Naive thymus-derived CD8-positive, alpha-beta T cell (primary cell): ENCODE measurements at regions not wholly inside any gene's neighbourhood (a gene's known extent, or its start where the extent isn't known, plus 50 kb on each side); places are given as distances from the start of the nearest gene placed in this dataset.

Source experiments
- ATAC-seq, 2 donors: fragments of 150-1000 bp; cut with Tn5 transposase in 1 of 2; sonication (Bioruptor Pico), chemical (Tn5 transposase) in 1 of 2; 1 replicate in 1 of 2; 2 replicates in 1 of 2; pipeline ENCODE4 v1.10.0; 2021; ENCODE audit warnings: mild to moderate bottlenecking in 2 of 2, moderate library complexity in 2 of 2
- POLR2A ChIA-PET: fragments of 350-600 bp; sonication (Branson Sonifier 250); formaldehyde crosslinking; loops from one replicate; lab custom pipeline; 2021; ENCODE audit warnings: antibody characterized with exemption; lab: Charles Lee
- DNase-seq, 10 donors: peaks; one replicate each; pipeline versions ENCODE4 v3.0.0 to v3.0.0-alpha.2; 2020 to 2022
- H3K27ac Mint-ChIP-seq, 10 donors: one replicate each; pipeline ENCODE4 v1.8.0; 2020 to 2022; ENCODE audit warnings: mild to moderate bottlenecking in 10 of 10, mixed read lengths in 10 of 10, moderate library complexity in 4 of 10, inconsistent platforms in 1 of 10
- H3K27me3 Mint-ChIP-seq, 5 donors: one replicate each; pipeline ENCODE4 v1.8.0; 2021 to 2022; ENCODE audit warnings: mixed read lengths in 5 of 5
- H3K36me3 Mint-ChIP-seq, 3 donors: one replicate each; pipeline ENCODE4 v1.8.0; 2020 to 2022; ENCODE audit warnings: mixed read lengths in 3 of 3, mild to moderate bottlenecking in 2 of 3, inconsistent platforms in 1 of 3
- H3K4me1 Mint-ChIP-seq, 4 donors: one replicate each; pipeline ENCODE4 v1.8.0; 2021 to 2022; ENCODE audit warnings: mixed read lengths in 4 of 4
- H3K4me3 Mint-ChIP-seq, 10 donors: one replicate each; pipeline ENCODE4 v1.8.0; 2020 to 2022; ENCODE audit warnings: mild to moderate bottlenecking in 10 of 10, mixed read lengths in 10 of 10, moderate library complexity in 6 of 10, inconsistent platforms in 1 of 10
- H3K9me3 Mint-ChIP-seq, 9 donors: one replicate each; pipeline ENCODE4 v1.8.0; 2020 to 2022; ENCODE audit warnings: mixed read lengths in 9 of 9, mild to moderate bottlenecking in 3 of 9, inconsistent platforms in 1 of 9, moderate library complexity in 1 of 9

DNA sequence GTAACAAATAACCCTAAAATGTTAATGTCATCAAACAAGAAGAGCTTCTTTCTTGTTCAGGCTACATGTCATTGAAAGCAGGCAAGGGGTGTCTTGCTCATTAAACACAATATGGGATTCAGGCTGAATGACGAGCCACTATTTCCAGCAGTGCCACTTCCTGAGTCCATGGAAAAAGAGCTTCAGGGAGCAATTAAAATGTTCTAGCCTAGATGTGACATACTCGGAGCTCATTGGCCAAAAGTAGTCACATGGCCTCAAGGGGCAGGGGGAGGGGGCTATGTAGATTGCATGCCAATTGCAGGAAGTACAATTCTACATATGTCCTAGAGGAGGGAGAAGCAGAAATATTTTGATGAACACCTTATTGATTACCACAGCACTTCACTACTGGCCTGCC is 685.3 kb upstream of the ADGRL2 start:
- ATAC-seq (no peak), DNase-seq (no peak)
- Mint-ChIP-seq H3K4me3 (no peak overlapping the region), H3K36me3 (no peaks in the 10 kb centered on the region), H3K4me1 (no peaks in the 10 kb centered on the region), H3K27me3 (no peaks in the 10 kb centered on the region), H3K27ac (no peak overlapping the region), H3K9me3 (peaks cover 0 to 20% (median 6%) of the 10 kb centered on the region in 9 donors)
- POLR2A ChIA-PET = no interaction called here

- Mint-ChIP-seq H3K36me3 (no peaks in the 10 kb centered on the region), H3K9me3 (peaks cover 0 to 20% (median 6%) of the 10 kb centered on the region in 9 donors), H3K4me3 (no peak overlapping the region), H3K27ac (no peak overlapping the region), H3K4me1 (no peaks in the 10 kb centered on the region), H3K27me3 (no peaks in the 10 kb centered on the region)
- ATAC-seq (no peak), DNase-seq (no peak)
- POLR2A ChIA-PET = no interaction called here
These were observed 686.5 kb upstream of the ADGRL2 start for GRCh38 chr1:81114191-81114590.

DNA sequence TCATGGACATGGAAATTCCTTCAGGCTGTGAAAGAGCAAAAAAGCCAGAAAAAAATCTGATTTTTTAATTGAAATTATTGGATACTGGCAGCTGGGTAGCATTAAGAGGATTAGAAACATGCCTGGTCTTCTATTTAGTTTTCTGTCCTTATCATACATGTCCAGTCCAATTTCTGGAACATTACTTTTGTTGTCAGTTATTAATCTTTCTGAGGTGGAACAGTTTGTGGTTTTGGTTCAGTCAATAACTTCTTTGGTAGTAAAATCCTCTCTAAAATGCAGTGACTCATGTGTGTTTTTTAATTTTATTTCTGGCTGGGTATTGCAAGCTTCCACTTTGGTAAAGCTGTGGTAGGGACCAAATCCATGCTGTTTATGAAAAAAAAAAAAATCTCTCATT is 687.0 kb upstream of the ADGRL2 start:
- H3K27me3 Mint-ChIP-seq = no peaks in the 10 kb centered on the region
- no peaks in the 10 kb centered on the region for H3K36me3 Mint-ChIP-seq
- no peaks in the 10 kb centered on the region for H3K4me1 Mint-ChIP-seq
- POLR2A ChIA-PET = no interaction called here
- H3K27ac Mint-ChIP-seq = no peak overlapping the region
- H3K9me3 Mint-ChIP-seq = peaks cover 0 to 20% (median 6%) of the 10 kb centered on the region in 9 donors
- ATAC-seq (no peak), DNase-seq (no peak)
- no peak overlapping the region for H3K4me3 Mint-ChIP-seq

DNA sequence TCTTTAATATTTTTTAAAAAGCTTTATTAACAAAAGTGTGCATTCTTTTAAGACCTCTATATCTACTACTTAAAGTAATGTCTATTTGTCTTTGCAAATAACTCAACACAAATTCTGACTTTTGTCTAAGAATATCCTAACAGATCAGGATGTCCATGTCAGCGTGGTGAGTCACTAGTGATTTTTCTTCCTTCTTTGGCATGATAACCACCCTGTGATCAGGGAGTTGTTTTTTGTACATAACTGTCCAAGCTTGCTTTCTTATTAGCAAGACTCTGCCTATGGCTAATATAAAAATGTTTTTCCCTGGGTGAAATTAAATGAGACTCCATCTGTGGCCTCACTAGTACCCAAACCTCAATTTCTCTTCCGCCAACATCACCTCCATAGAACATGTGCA is 688.9 kb upstream of the ADGRL2 start:
- POLR2A ChIA-PET = no interaction called here
- no peak for DNase-seq
- Mint-ChIP-seq H3K36me3 (no peaks in the 10 kb centered on the region), H3K9me3 (peaks cover 0 to 20% (median 6%) of the 10 kb centered on the region in 9 donors), H3K4me3 (no peak overlapping the region), H3K27me3 (no peaks in the 10 kb centered on the region), H3K27ac (no peak overlapping the region), H3K4me1 (no peaks in the 10 kb centered on the region)
- ATAC-seq = no peak

DNA sequence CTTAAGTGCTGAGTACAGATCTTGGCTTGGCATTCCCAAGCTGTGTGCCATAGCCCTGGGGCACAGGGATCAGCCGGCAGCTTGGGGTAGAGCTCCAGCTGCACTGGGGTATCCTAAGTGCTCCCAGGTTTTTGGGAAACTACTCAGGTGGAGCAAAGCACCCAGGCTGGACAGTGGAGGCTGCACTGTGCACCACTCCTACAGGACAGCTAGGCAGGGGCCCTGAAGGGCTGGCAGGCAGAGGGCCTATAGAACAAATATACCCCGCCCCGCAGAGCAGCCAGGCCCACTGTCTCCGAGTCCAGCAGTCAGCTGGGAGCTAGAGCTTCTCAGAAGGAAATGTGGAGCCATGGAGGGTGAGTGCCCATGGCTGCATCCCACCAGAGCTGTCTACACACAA is 691.7 kb upstream of the ADGRL2 start:
- DNase-seq (no peak), ATAC-seq (no peak)
- Mint-ChIP-seq H3K9me3 (peaks cover 0 to 23% (median 6%) of the 10 kb centered on the region in 9 donors), H3K36me3 (no peaks in the 10 kb centered on the region), H3K27ac (no peak overlapping the region), H3K27me3 (no peaks in the 10 kb centered on the region), H3K4me1 (no peaks in the 10 kb centered on the region), H3K4me3 (no peak overlapping the region)
- POLR2A ChIA-PET = no interaction called here

- no peaks in the 10 kb centered on the region for H3K36me3 Mint-ChIP-seq
- no peaks in the 10 kb centered on the region for H3K27me3 Mint-ChIP-seq
- peaks cover 0 to 20% (median 10%) of the 10 kb centered on the region in 9 donors for H3K9me3 Mint-ChIP-seq
- POLR2A ChIA-PET = no interaction called here
- H3K27ac Mint-ChIP-seq = no peak overlapping the region
- H3K4me3 Mint-ChIP-seq = no peak overlapping the region
- no peak for ATAC-seq
- DNase-seq = no peak
- H3K4me1 Mint-ChIP-seq = no peaks in the 10 kb centered on the region
These were observed 702.9 kb upstream of the ADGRL2 start for GRCh38 chr1:81097860-81098259.

DNA sequence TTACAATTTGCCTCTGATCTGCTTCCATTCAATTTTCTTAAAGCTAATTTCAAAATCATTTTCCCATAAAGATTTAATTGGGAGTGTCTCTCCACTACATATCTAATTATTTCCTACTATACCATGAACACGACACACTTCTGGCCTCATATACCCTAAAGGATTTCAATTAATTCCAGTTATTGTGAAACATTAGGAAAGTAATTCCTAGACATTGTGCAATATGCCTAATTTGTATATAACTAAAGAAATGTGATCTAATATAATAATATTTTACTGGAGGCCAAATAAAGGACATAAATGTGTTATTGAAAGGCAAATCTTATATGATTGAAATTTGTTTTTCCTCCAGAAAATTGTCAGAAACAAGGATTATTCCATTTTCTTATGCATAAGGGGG is 727.2 kb upstream of the ADGRL2 start:
- no peaks in the 10 kb centered on the region for H3K36me3 Mint-ChIP-seq
- DNase-seq (no peak), ATAC-seq (no peak)
- H3K9me3 Mint-ChIP-seq = peaks cover 0 to 20% (median 0%) of the 10 kb centered on the region in 9 donors
- no peaks in the 10 kb centered on the region for H3K27me3 Mint-ChIP-seq
- H3K27ac Mint-ChIP-seq = no peak overlapping the region
- H3K4me3 Mint-ChIP-seq = no peak overlapping the region
- POLR2A ChIA-PET = no interaction called here
- no peaks in the 10 kb centered on the region for H3K4me1 Mint-ChIP-seq

GRCh38 chr1:81071969-81072753 is 728.6 kb upstream of the ADGRL2 start:
- peaks cover 0 to 17% (median 2%) of the 10 kb centered on the region in 9 donors for H3K9me3 Mint-ChIP-seq
- no peaks in the 10 kb centered on the region for H3K36me3 Mint-ChIP-seq
- H3K27ac Mint-ChIP-seq = no peak overlapping the region
- H3K4me3 Mint-ChIP-seq = no peak overlapping the region
- no peaks in the 10 kb centered on the region for H3K4me1 Mint-ChIP-seq
- DNase-seq (no peak), ATAC-seq (no peak)
- H3K27me3 Mint-ChIP-seq = no peaks in the 10 kb centered on the region
- POLR2A ChIA-PET = no interaction called here

DNA sequence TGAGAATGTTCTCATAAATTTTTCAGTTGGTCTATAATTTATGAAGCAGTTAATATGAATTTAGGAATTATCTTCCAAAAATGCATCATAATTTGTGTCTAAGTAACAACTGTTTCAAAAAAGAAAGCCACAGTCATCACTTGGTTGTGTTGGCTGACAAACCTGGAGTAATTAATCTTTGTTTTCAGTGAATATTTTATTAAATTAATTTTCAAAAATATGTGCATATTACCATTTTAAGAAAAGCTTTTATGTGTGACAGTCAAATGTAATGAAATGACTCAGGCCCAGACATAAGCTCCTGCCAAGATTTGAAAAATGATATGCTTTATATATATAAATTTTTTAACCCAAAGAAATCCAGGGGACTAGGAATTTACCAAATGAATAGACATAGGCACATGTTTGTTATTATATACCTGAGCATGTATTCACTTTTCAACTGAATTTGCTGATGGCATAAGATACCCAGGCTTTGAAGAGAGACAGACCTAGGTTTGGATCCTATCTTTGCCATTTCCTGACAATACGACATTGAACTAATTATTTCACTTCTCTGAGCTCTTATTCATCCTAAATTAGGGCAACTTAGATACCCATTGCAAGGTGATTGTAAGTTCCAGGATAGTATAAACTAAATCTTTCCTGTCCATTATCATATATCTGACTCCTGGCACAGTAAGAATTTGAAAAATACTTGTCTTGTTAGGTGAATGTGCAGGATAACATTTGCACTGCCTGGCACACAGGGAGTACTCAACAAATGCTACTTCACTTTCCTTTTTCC is 729.5 kb upstream of the ADGRL2 start:
- DNase-seq (no peak), ATAC-seq (no peak)
- H3K27me3 Mint-ChIP-seq = no peaks in the 10 kb centered on the region
- H3K4me3 Mint-ChIP-seq = no peak overlapping the region
- no peak overlapping the region for H3K27ac Mint-ChIP-seq
- POLR2A ChIA-PET = no interaction called here
- H3K9me3 Mint-ChIP-seq = peaks cover 0 to 17% (median 2%) of the 10 kb centered on the region in 9 donors
- no peaks in the 10 kb centered on the region for H3K4me1 Mint-ChIP-seq
- no peaks in the 10 kb centered on the region for H3K36me3 Mint-ChIP-seq

- Mint-ChIP-seq H3K27me3 (no peaks in the 10 kb centered on the region), H3K27ac (no peak overlapping the region), H3K4me1 (no peaks in the 10 kb centered on the region), H3K4me3 (no peak overlapping the region), H3K36me3 (no peaks in the 10 kb centered on the region), H3K9me3 (peaks cover 0 to 13% (median 2%) of the 10 kb centered on the region in 9 donors)
- no peak for DNase-seq
- ATAC-seq = no peak
- POLR2A ChIA-PET = no interaction called here
These were observed 730.9 kb upstream of the ADGRL2 start for GRCh38 chr1:81069856-81070255.

DNA sequence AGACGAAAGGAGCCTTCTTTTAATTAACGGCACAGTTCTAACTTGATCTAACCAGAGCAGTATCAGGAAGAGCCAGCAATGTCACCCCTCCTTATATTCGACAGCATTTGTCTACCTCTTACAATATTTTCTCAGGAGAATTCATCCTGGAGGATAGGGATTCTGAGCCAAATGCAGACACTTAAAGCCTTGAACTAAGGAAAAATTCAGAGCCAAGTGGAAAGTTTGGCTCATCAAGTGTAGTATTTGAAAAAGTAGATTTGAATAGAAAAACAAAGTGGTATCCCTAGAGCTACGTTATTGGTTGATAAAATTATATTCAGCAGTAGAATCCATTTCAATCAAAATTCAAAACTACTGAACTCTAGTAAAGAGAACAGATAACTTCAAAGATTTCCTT is 732.0 kb upstream of the ADGRL2 start:
- no peak for DNase-seq
- Mint-ChIP-seq H3K9me3 (peaks cover 0 to 9% (median 2%) of the 10 kb centered on the region in 9 donors), H3K27ac (no peak overlapping the region), H3K4me1 (no peaks in the 10 kb centered on the region), H3K4me3 (no peak overlapping the region), H3K27me3 (no peaks in the 10 kb centered on the region), H3K36me3 (no peaks in the 10 kb centered on the region)
- no peak for ATAC-seq
- POLR2A ChIA-PET = no interaction called here

- peaks cover 0 to 6% (median 0%) of the 10 kb centered on the region in 9 donors for H3K9me3 Mint-ChIP-seq
- no peak overlapping the region for H3K27ac Mint-ChIP-seq
- no peak for DNase-seq
- no peak overlapping the region for H3K4me3 Mint-ChIP-seq
- H3K27me3 Mint-ChIP-seq = no peaks in the 10 kb centered on the region
- H3K36me3 Mint-ChIP-seq = no peaks in the 10 kb centered on the region
- ATAC-seq = no peak
- H3K4me1 Mint-ChIP-seq = no peaks in the 10 kb centered on the region
- POLR2A ChIA-PET = no interaction called here
These were observed 746.9 kb upstream of the ADGRL2 start for GRCh38 chr1:81053826-81054225.

- POLR2A ChIA-PET = no interaction called here
- no peaks in the 10 kb centered on the region for H3K36me3 Mint-ChIP-seq
- H3K9me3 Mint-ChIP-seq = peaks cover 0 to 6% (median 0%) of the 10 kb centered on the region in 9 donors
- no peak overlapping the region for H3K4me3 Mint-ChIP-seq
- DNase-seq (no peak), ATAC-seq (no peak)
- H3K27ac Mint-ChIP-seq = no peak overlapping the region
- H3K4me1 Mint-ChIP-seq = no peaks in the 10 kb centered on the region
- no peaks in the 10 kb centered on the region for H3K27me3 Mint-ChIP-seq
These were observed 748.6 kb upstream of the ADGRL2 start for GRCh38 chr1:81052162-81052561.
